HFFc6 (cell line): ENCODE measurements at regions not wholly inside any gene's neighbourhood (a gene's known extent, or its start where the extent isn't known, plus 50 kb on each side); places are given as distances from the start of the nearest gene placed in this dataset.

Experiments
- DNase-seq: peaks from one replicate; pipeline ENCODE4 v3.0.0-alpha.2; 2018
- H3K27ac Mint-ChIP-seq: 2 replicates; pipeline ENCODE4 v1.8.0; 2020; ENCODE audit warnings: mild to moderate bottlenecking, mixed read lengths
- H3K27me3 Mint-ChIP-seq: 2 replicates; pipeline ENCODE4 v1.8.0; 2021; ENCODE audit warnings: mild to moderate bottlenecking, moderate library complexity, mixed read lengths; ENCODE audit not compliant: insufficient read depth
- H3K36me3 Mint-ChIP-seq: 2 replicates; pipeline ENCODE4 v1.8.0; 2021; ENCODE audit warnings: low read depth, mixed read lengths
- H3K4me1 Mint-ChIP-seq: 2 replicates; pipeline ENCODE4 v1.8.0; 2020; ENCODE audit warnings: low read depth, mixed read lengths
- H3K4me3 Mint-ChIP-seq: 2 replicates; pipeline ENCODE4 v1.8.0; 2020; ENCODE audit warnings: mild to moderate bottlenecking, moderate library complexity, mixed read lengths
- H3K9me3 Mint-ChIP-seq: 2 replicates; pipeline ENCODE4 v1.8.0; 2020; ENCODE audit warnings: mild to moderate bottlenecking, mixed read lengths
- CTCF ChIP-seq: fragments of 200-600 bp; sonication (generic); IDR thresholded peaks from 2 replicates; pipeline ENCODE4 v1.5.0; 2021; ENCODE audit warnings: antibody characterized with exemption, mild to moderate bottlenecking

- H3K9me3 Mint-ChIP-seq = peaks cover 35% of the 10 kb centered on the region
- H3K27me3 Mint-ChIP-seq = no peaks in the 10 kb centered on the region
- no peaks in the 10 kb centered on the region for H3K36me3 Mint-ChIP-seq
- no peak overlapping the region for H3K27ac Mint-ChIP-seq
- no peaks in the 10 kb centered on the region for H3K4me1 Mint-ChIP-seq
- no peak for TF ChIP-seq CTCF
- H3K4me3 Mint-ChIP-seq = no peak overlapping the region
- no peak for DNase-seq
Measured at GRCh38 chr2:5175231-5175630, 517.0 kb upstream of the SOX11 start.

- no peak for TF ChIP-seq CTCF
- no peaks in the 10 kb centered on the region for H3K27me3 Mint-ChIP-seq
- H3K36me3 Mint-ChIP-seq = no peaks in the 10 kb centered on the region
- H3K4me3 Mint-ChIP-seq = no peak overlapping the region
- no peaks in the 10 kb centered on the region for H3K4me1 Mint-ChIP-seq
- DNase-seq = no peak
- H3K9me3 Mint-ChIP-seq = peaks cover 47% of the 10 kb centered on the region
- H3K27ac Mint-ChIP-seq = no peak overlapping the region
Measured at GRCh38 chr2:5176764-5177163, 515.4 kb upstream of the SOX11 start.

GRCh38 chr2:5183031-5183430 is 509.2 kb upstream of the SOX11 start:
- Mint-ChIP-seq H3K27ac (no peak overlapping the region), H3K36me3 (no peaks in the 10 kb centered on the region; the same call in 1 of the 2 replicates), H3K9me3 (peaks cover 43% of the 10 kb centered on the region), H3K4me3 (no peak overlapping the region), H3K4me1 (no peaks in the 10 kb centered on the region), H3K27me3 (no peaks in the 10 kb centered on the region)
- TF ChIP-seq CTCF = no peak
- DNase-seq = no peak

GRCh38 chr2:5187283-5187682 is 504.9 kb upstream of the SOX11 start:
- Mint-ChIP-seq H3K27ac (no peak overlapping the region), H3K4me1 (no peaks in the 10 kb centered on the region), H3K36me3 (no peaks in the 10 kb centered on the region; the same call in 1 of the 2 replicates), H3K27me3 (no peaks in the 10 kb centered on the region), H3K9me3 (peaks cover 38% of the 10 kb centered on the region), H3K4me3 (no peak overlapping the region)
- TF ChIP-seq CTCF = no peak
- no peak for DNase-seq

- no peaks in the 10 kb centered on the region for H3K27me3 Mint-ChIP-seq
- no peak for TF ChIP-seq CTCF
- H3K9me3 Mint-ChIP-seq = peaks cover 35% of the 10 kb centered on the region
- no peak overlapping the region for H3K4me3 Mint-ChIP-seq
- H3K36me3 Mint-ChIP-seq = no peaks in the 10 kb centered on the region; the same call in 1 of the 2 replicates
- no peak overlapping the region for H3K27ac Mint-ChIP-seq
- H3K4me1 Mint-ChIP-seq = no peaks in the 10 kb centered on the region
- no peak for DNase-seq
Measured at GRCh38 chr2:5188636-5189035, 503.5 kb upstream of the SOX11 start.

GRCh38 chr2:5190023-5190422 is 502.2 kb upstream of the SOX11 start:
- no peak for DNase-seq
- H3K27ac Mint-ChIP-seq = no peak overlapping the region
- H3K27me3 Mint-ChIP-seq = no peaks in the 10 kb centered on the region
- H3K36me3 Mint-ChIP-seq = no peaks in the 10 kb centered on the region; the same call in 1 of the 2 replicates
- H3K9me3 Mint-ChIP-seq = peaks cover 43% of the 10 kb centered on the region
- TF ChIP-seq CTCF = no peak
- H3K4me1 Mint-ChIP-seq = no peaks in the 10 kb centered on the region
- H3K4me3 Mint-ChIP-seq = no peak overlapping the region
